ENCODE measurements at regions not wholly inside any gene's neighbourhood (a gene's known extent, or its start where the extent isn't known, plus 50 kb on each side); places are given as distances from the start of the nearest gene placed in this dataset.

DNA sequence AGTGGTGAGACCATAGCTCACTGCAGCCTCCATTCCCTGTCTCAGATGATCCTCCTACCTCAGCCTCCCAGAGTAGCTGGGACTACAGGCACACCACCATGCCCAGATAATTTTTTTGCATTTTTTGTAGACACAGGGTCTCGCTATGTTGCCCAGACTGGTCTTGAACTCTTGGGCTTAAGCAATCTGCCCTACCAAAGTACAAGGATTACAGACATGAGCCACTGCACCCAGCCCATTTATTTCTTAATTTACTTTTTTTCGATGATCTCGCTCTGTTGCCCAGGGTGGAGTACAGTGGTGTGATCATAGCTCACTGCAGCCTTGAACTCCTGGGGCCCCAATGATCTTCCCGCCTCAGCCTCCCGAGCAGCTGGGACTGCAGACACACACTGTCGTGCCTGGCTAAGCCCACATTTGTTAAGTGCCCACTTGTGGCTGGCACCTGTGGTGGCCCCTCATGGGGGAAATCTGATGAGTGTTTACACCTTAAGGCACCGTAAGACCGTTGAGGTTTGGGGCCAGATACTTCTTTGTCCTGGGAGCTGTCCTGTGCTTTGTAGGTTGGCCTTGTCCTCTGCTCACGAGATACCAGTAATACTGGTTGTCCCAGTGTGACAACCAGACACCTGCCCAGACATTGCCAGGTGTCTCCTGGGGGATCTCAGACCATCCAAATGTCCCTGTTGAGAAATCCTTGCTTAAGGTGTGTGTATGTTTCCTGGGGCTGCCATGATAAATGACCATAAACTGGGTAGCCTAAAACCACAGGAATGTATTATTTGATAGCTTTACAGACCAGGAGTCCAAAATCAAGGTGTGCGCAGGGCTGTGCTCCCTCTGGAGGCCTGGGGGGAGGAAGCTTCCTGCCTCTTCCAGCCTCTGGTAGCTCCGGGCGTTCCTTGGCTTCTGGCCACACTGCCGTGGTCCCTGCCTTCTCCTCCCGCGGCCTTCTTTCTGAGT, 141.4 kb upstream of the GSE1 start:
- WGBS, 2 donors: 81 to 83% methylated on average over 15 of the region's 15 CpGs
- Histone ChIP-seq H3K27ac (no peak overlapping the region), H3K9me3 (no peaks in the 10 kb centered on the region), H3K4me3 (no peak overlapping the region), H3K27me3 (no peaks in the 10 kb centered on the region), H3K36me3 (no peaks in the 10 kb centered on the region), H3K4me1 (peaks cover 0 to 19% (median 4%) of the 10 kb centered on the region in 4 donors)
- DNase-seq (ENCODE audit: low spot score in 2 of 2): no peak
- no peak for TF ChIP-seq EP300 (IDR thresholded peaks at IDR 0.05)

DNA sequence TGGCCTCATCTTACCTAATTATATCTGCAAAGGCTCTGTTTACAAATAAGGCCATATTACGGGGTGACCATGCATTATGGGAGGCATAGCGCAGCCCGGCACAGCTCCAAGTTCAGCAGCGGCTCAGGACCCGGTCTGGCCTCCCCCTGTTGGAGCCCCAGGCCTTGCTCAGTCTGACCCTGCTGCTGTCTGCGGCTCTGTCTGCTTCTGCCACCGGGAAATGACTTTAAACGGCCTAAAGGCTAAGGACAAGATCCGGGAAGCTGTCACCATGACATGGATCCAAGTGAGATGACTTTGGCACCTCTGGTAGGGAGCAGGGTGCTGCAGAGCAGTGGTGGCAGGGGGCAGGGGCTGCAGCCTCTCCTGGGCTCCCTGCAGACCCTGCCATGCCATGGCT, 140.6 kb upstream of the GSE1 start:
- no peak for DNase-seq (ENCODE audit: low spot score in 2 of 2)
- TF ChIP-seq, protein P1, sequence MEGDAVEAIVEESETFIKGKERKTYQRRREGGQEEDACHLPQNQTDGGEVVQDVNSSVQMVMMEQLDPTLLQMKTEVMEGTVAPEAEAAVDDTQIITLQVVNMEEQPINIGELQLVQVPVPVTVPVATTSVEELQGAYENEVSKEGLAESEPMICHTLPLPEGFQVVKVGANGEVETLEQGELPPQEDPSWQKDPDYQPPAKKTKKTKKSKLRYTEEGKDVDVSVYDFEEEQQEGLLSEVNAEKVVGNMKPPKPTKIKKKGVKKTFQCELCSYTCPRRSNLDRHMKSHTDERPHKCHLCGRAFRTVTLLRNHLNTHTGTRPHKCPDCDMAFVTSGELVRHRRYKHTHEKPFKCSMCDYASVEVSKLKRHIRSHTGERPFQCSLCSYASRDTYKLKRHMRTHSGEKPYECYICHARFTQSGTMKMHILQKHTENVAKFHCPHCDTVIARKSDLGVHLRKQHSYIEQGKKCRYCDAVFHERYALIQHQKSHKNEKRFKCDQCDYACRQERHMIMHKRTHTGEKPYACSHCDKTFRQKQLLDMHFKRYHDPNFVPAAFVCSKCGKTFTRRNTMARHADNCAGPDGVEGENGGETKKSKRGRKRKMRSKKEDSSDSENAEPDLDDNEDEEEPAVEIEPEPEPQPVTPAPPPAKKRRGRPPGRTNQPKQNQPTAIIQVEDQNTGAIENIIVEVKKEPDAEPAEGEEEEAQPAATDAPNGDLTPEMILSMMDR (IDR thresholded peaks at IDR 0.05): no peak
- TF ChIP-seq POLR2A (IDR thresholded peaks at IDR 0.05) (no peak), EP300 (IDR thresholded peaks at IDR 0.05) (no peak)
- no peaks in the 10 kb centered on the region for H3K36me3 ChIP-seq
- no peaks in the 10 kb centered on the region for H3K27me3 ChIP-seq
- peaks cover 0 to 19% (median 4%) of the 10 kb centered on the region in 4 donors for H3K4me1 ChIP-seq
- WGBS, 2 donors: 68 to 74% methylated on average over 9 of the region's 9 CpGs
- no peaks in the 10 kb centered on the region for H3K9me3 ChIP-seq
- no peak overlapping the region for H3K27ac ChIP-seq
- no peak overlapping the region for H3K4me3 ChIP-seq

DNA sequence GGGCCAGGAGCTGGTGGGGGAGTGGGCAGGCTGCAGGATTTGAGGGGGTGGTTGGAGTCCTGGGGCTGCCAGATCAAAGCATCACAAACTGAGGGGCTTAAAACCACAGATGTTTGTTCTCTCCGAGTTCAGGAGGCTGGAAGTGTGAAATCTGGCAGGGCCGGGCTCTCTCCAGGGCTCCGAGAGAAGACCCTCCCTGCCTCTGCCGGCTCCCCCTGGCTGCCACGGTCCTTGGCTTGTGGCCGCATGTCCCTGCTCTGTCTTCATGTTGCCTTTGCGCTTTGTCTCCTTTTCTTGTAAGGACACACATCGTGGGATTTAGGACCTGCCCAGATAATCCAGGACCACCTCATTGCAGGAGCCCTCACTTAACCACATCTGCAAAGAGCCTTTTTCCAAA, 139.8 kb upstream of the GSE1 start:
- no peak for DNase-seq (ENCODE audit: low spot score in 2 of 2)
- TF ChIP-seq POLR2A (IDR thresholded peaks at IDR 0.05): no peak
- TF ChIP-seq EP300 (IDR thresholded peaks at IDR 0.05): no peak
- TF ChIP-seq, protein P1 (IDR thresholded peaks at IDR 0.05): no peak
- Histone ChIP-seq H3K27ac (no peak overlapping the region), H3K4me1 (peaks cover 0 to 19% (median 4%) of the 10 kb centered on the region in 4 donors), H3K4me3 (no peak overlapping the region), H3K9me3 (no peaks in the 10 kb centered on the region), H3K36me3 (no peaks in the 10 kb centered on the region), H3K27me3 (no peaks in the 10 kb centered on the region)
- 80 to 94% methylated on average over 8 of the region's 8 CpGs for WGBS, 2 donors

DNA sequence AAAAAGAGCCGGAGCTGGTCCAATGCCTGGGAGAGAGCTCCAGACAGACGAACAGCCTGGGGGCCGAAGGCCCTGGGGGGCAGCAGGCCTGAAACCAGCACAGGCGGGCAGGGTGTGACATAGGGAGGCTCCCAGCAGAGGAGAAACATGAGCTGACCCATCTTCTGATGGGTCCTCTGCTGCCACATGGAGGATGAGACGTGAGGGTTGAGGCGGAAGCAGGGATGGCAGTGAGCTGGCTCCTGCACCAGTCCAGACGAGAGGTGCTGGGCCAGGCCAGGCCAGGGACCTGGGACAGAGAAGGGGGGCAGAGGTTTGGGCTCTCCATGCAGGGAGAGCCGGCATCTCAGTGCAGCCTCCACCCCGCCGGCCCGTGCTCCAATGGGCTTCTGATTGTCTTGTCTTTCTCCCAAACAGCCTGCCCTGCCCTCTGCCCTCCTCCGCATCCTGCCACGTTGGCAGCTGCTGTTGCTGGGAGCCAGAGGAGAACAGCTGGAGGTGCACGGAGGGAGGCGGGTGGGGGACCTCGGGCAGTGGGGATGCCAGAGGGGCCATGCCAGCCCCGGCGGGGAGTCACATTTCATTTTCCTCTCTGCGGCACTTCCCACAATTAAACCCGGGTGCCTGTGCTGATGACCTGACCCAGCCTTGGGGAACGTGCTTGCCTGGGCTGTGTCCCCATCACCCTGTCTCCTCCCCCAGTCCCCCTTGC, 139.1 kb upstream of the GSE1 start:
- no peaks in the 10 kb centered on the region for H3K36me3 ChIP-seq
- H3K4me3 ChIP-seq: no peak overlapping the region
- no peaks in the 10 kb centered on the region for H3K9me3 ChIP-seq
- DNase-seq (ENCODE audit: low spot score in 2 of 2): no peak
- peaks cover 0 to 19% (median 4%) of the 10 kb centered on the region in 4 donors for H3K4me1 ChIP-seq
- no peak for TF ChIP-seq POLR2A (IDR thresholded peaks at IDR 0.05)
- no peak for TF ChIP-seq EP300 (IDR thresholded peaks at IDR 0.05)
- TF ChIP-seq, protein P1 (IDR thresholded peaks at IDR 0.05): no peak
- WGBS, 2 donors: 44 to 53% methylated on average over 13 to 21 of the region's 21 CpGs
- no peak overlapping the region for H3K27ac ChIP-seq
- H3K27me3 ChIP-seq: no peaks in the 10 kb centered on the region

DNA sequence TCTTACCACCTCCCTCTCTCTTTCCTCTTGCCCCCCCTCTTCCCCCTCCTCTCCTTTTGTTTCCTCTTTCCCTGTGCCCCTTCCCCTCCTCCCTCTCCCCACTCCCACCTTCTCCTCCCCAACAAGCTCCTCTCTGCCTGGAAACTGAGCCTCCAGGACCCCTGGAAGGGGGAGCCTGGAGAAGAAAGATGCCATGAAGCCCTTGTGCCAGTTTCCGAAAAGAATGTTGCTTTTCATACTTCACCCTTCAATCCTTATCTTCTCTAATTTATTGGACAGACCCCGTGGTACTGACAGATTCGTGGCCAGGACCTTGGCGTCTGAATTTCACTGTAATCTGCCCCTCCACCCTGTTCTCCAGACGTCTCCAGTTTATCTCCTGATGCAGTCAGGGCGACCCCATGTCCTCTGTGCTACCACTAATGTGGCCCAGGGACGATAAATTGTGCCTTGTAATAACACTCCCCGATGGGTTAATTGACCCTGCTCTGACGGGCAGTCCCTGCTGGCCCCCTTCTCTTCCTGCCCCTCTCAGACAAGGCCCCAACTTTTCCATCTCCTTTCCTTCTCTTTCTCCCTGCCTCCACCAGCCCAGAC, 138.4 kb upstream of the GSE1 start:
- Histone ChIP-seq H3K27me3 (no peaks in the 10 kb centered on the region), H3K4me3 (no peak overlapping the region), H3K4me1 (peaks cover 0 to 19% (median 4%) of the 10 kb centered on the region in 4 donors), H3K36me3 (no peaks in the 10 kb centered on the region), H3K9me3 (no peaks in the 10 kb centered on the region), H3K27ac (no peak overlapping the region)
- WGBS, 2 donors: 46 to 48% methylated on average over 9 of the region's 9 CpGs
- TF ChIP-seq, protein P1 (IDR thresholded peaks at IDR 0.05): no peak
- TF ChIP-seq POLR2A (IDR thresholded peaks at IDR 0.05): no peak
- no peak for TF ChIP-seq EP300 (IDR thresholded peaks at IDR 0.05)
- DNase-seq (ENCODE audit: low spot score in 2 of 2): no peak
